MM.1S (cell line): ENCODE measurements at regions not wholly inside any gene's neighbourhood (a gene's known extent, or its start where the extent isn't known, plus 50 kb on each side); places are given as distances from the start of the nearest gene placed in this dataset.

Source experiments
- DNase-seq: peaks from one replicate; pipeline ENCODE4 v3.0.0-alpha.2; 2015
- H2AFZ ChIP-seq: fragments of 300-600 bp; sonication (generic); 2 replicates; pipeline ENCODE4 v1.6.0; 2016; ENCODE audit warnings: antibody characterized with exemption, low read length
- H3F3A ChIP-seq: fragments of 300-600 bp; sonication (generic); 2 replicates; pipeline ENCODE4 v1.6.1; 2016; ENCODE audit warnings: mild to moderate bottlenecking, antibody characterized with exemption, low read length, moderate library complexity, mixed read lengths; ENCODE audit not compliant: insufficient read depth
- H3K27ac ChIP-seq: fragments of 300-600 bp; sonication (generic); 2 replicates; pipeline ENCODE4 v1.5.1; 2016; ENCODE audit warnings: mild to moderate bottlenecking, low read length
- H3K27me3 ChIP-seq: fragments of 300-600 bp; sonication (generic); replicated peaks from 2 replicates; pipeline ENCODE4 v1.6.0; 2016; ENCODE audit warnings: low read length; ENCODE audit not compliant: insufficient read depth
- H3K36me3 ChIP-seq: fragments of 300-600 bp; sonication (generic); replicated peaks from 2 replicates; pipeline ENCODE4 v1.6.1; 2016; ENCODE audit warnings: mild to moderate bottlenecking, low read length, mixed read lengths; ENCODE audit not compliant: insufficient read depth
- H3K4me1 ChIP-seq: fragments of 300-600 bp; sonication (generic); 2 replicates; pipeline ENCODE4 v1.6.1; 2016; ENCODE audit warnings: low read length, mixed read lengths
- H3K4me2 ChIP-seq: fragments of 300-600 bp; sonication (generic); 2 replicates; pipeline ENCODE4 v1.6.0; 2016; ENCODE audit warnings: low read depth, low read length
- H3K4me3 ChIP-seq: fragments of 300-600 bp; sonication (generic); 2 replicates; pipeline ENCODE4 v1.5.1; 2016; ENCODE audit warnings: low read length, mixed read lengths
- H3K79me2 ChIP-seq: fragments of 300-600 bp; sonication (generic); 2 replicates; pipeline ENCODE4 v1.6.1; 2016; ENCODE audit warnings: mixed run types, low read length, mixed read lengths
- H3K9ac ChIP-seq: fragments of 300-600 bp; sonication (generic); 2 replicates; pipeline ENCODE4 v1.6.1; 2016; ENCODE audit warnings: low read length, mixed read lengths
- H3K9me2 ChIP-seq: fragments of 300-600 bp; sonication (generic); replicated peaks from 2 replicates; pipeline ENCODE4 v1.6.1; 2016; ENCODE audit warnings: mild to moderate bottlenecking, low read length, mixed read lengths; ENCODE audit not compliant: insufficient read depth
- H3K9me3 ChIP-seq: fragments of 300-600 bp; sonication (generic); replicated peaks from 2 replicates; pipeline ENCODE4 v1.6.1; 2016; ENCODE audit warnings: mild to moderate bottlenecking, low read length, mixed read lengths; ENCODE audit not compliant: insufficient read depth
- H4K20me1 ChIP-seq: fragments of 300-600 bp; sonication (generic); 2 replicates; pipeline ENCODE4 v1.6.1; 2016; ENCODE audit warnings: mild to moderate bottlenecking, low read length, moderate library complexity, mixed read lengths; ENCODE audit not compliant: insufficient read depth
- CTCF ChIP-seq: fragments of 300-600 bp; sonication (generic); IDR thresholded peaks from 2 replicates; pipeline ENCODE4 v1.5.1; 2016; ENCODE audit warnings: antibody characterized with exemption, low read length, mixed read lengths
- EZH2 ChIP-seq: fragments of 300-600 bp; sonication (generic); optimal IDR thresholded peaks from 2 replicates; pipeline ENCODE3; 2017; ENCODE audit warnings: low read depth, mild to moderate bottlenecking, antibody characterized with exemption, low read length, mixed read lengths
- EZH2phosphoT487 ChIP-seq: fragments of 300-600 bp; sonication (generic); IDR thresholded peaks from 2 replicates; pipeline ENCODE4 v1.6.1; 2018; ENCODE audit warnings: antibody characterized with exemption, low read length

- no peaks in the 10 kb centered on the region for H4K20me1 ChIP-seq
- H3K27ac ChIP-seq: no peak overlapping the region
- no peaks in the 10 kb centered on the region for H3F3A ChIP-seq
- no peak for DNase-seq
- no peak overlapping the region for H3K9ac ChIP-seq
- no peak overlapping the region for H3K4me2 ChIP-seq
- H2AFZ ChIP-seq: no peak overlapping the region
- no peak overlapping the region for H3K4me3 ChIP-seq
- no peaks in the 10 kb centered on the region for H3K36me3 ChIP-seq
- no peaks in the 10 kb centered on the region for H3K4me1 ChIP-seq
- TF ChIP-seq CTCF: no peak
- no peak for TF ChIP-seq EZH2
- no peak for TF ChIP-seq EZH2phosphoT487
- no peaks in the 10 kb centered on the region for H3K79me2 ChIP-seq
- no peaks in the 10 kb centered on the region for H3K9me2 ChIP-seq
- no peaks in the 10 kb centered on the region for H3K9me3 ChIP-seq
- H3K27me3 ChIP-seq: no peaks in the 10 kb centered on the region
These were observed 875.8 kb upstream of the COX7C start for GRCh38 chr5:85741972-85742371.

GRCh38 chr5:85760519-85760918, 857.2 kb upstream of the COX7C start:
- H3K9ac ChIP-seq: no peak overlapping the region
- no peak overlapping the region for H3K4me2 ChIP-seq
- no peak overlapping the region for H3K27ac ChIP-seq
- no peaks in the 10 kb centered on the region for H3K27me3 ChIP-seq
- H3K4me1 ChIP-seq: no peaks in the 10 kb centered on the region
- no peaks in the 10 kb centered on the region for H3K79me2 ChIP-seq
- H3K36me3 ChIP-seq: no peaks in the 10 kb centered on the region
- no peak overlapping the region for H2AFZ ChIP-seq
- no peak for TF ChIP-seq EZH2
- TF ChIP-seq CTCF: no peak
- no peak for TF ChIP-seq EZH2phosphoT487
- H3K9me2 ChIP-seq: no peaks in the 10 kb centered on the region
- no peaks in the 10 kb centered on the region for H3F3A ChIP-seq
- H4K20me1 ChIP-seq: no peaks in the 10 kb centered on the region; the same call in 1 of the 2 replicates
- no peak for DNase-seq
- H3K9me3 ChIP-seq: no peaks in the 10 kb centered on the region
- H3K4me3 ChIP-seq: no peak overlapping the region

DNA sequence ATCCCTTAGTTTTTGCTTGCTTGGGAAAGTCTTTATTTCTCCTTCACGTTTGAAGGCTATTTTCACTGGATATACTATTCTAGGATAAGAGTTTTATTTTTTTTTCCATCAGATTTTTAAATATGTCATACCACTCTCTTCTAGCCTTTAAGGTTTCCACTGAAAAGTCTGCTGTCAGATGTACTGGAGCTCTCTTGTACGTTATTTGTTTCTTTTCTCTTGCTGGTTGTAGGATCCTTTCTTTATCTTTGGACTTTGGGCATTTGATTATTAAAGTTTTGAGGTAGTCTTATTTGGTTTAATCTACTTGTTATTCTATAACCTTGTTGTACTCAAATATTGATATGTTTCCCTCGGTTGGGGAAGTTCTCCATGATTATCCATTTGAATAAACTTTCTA, 848.4 kb upstream of the COX7C start:
- H3K9me2 ChIP-seq: no peaks in the 10 kb centered on the region
- no peaks in the 10 kb centered on the region for H3K36me3 ChIP-seq
- no peak for DNase-seq
- H3F3A ChIP-seq: no peaks in the 10 kb centered on the region
- no peaks in the 10 kb centered on the region for H3K79me2 ChIP-seq
- H3K27ac ChIP-seq: no peak overlapping the region
- no peak overlapping the region for H3K4me2 ChIP-seq
- no peaks in the 10 kb centered on the region for H3K9me3 ChIP-seq
- no peak overlapping the region for H3K9ac ChIP-seq
- H3K4me3 ChIP-seq: no peak overlapping the region
- H4K20me1 ChIP-seq: no peaks in the 10 kb centered on the region
- no peaks in the 10 kb centered on the region for H3K4me1 ChIP-seq
- H2AFZ ChIP-seq: no peak overlapping the region
- H3K27me3 ChIP-seq: no peaks in the 10 kb centered on the region
- TF ChIP-seq EZH2: no peak
- TF ChIP-seq CTCF: no peak
- TF ChIP-seq EZH2phosphoT487: no peak
